MM.1S (cell line): ENCODE measurements at regions not wholly inside any gene's neighbourhood (a gene's known extent, or its start where the extent isn't known, plus 50 kb on each side); places are given as distances from the start of the nearest gene placed in this dataset.

Experiments
- CTCF ChIP-seq: fragments of 300-600 bp; sonication (generic); IDR thresholded peaks from 2 replicates; pipeline ENCODE4 v1.5.1; 2016; ENCODE audit warnings: antibody characterized with exemption, low read length, mixed read lengths
- EZH2phosphoT487 ChIP-seq: fragments of 300-600 bp; sonication (generic); IDR thresholded peaks from 2 replicates; pipeline ENCODE4 v1.6.1; 2018; ENCODE audit warnings: antibody characterized with exemption, low read length

GRCh38 chr21:22806278-22806677, 1808.1 kb downstream of the NCAM2 start:
- no peak for TF ChIP-seq CTCF
- TF ChIP-seq EZH2phosphoT487: no peak
